Kidney (tissue), 13 donors: ENCODE measurements at regions not wholly inside any gene's neighbourhood (a gene's known extent, or its start where the extent isn't known, plus 50 kb on each side); places are given as distances from the start of the nearest gene placed in this dataset.

Source experiments
- DNase-seq, 5 donors: peaks; one replicate each; pipeline ENCODE4 v3.0.0-alpha.2; 2013 to 2020
- FAIRE-seq: peaks from 2 replicates; lab custom pipeline; 2012; peaks lifted over from hg19 to GRCh38; lab: Jason Lieb, UNC
- H3K27ac ChIP-seq, 2 donors: one replicate each; pipeline ENCODE4 v1.7.0; 2013; ENCODE audit warnings: low read depth in 2 of 2, low read length in 2 of 2, inconsistent platforms in 1 of 2
- H3K27me3 ChIP-seq: one replicate; pipeline ENCODE4 v1.7.1; 2013; ENCODE audit warnings: low read length, inconsistent platforms; ENCODE audit not compliant: control insufficient read depth, insufficient read depth
- H3K36me3 ChIP-seq, 3 donors: one replicate each; pipeline versions ENCODE4 v1.7.0 to v1.7.1; 2013; ENCODE audit warnings: low read length in 3 of 3, control low read depth in 1 of 3, inconsistent platforms in 1 of 3; ENCODE audit not compliant: insufficient read depth in 3 of 3, control insufficient read depth in 2 of 3
- H3K4me1 ChIP-seq, 3 donors: one replicate each; pipeline versions ENCODE4 v1.7.0 to v1.7.1; 2013; ENCODE audit warnings: low read length in 3 of 3, inconsistent platforms in 1 of 3, low read depth in 1 of 3; ENCODE audit not compliant: control insufficient read depth in 2 of 3, insufficient read depth in 2 of 3
- H3K4me3 ChIP-seq, 3 donors: one replicate each; pipeline versions ENCODE4 v1.7.0 to v1.8.1; 2013; ENCODE audit warnings: low read length in 3 of 3, control low read depth in 1 of 3, inconsistent platforms in 1 of 3
- H3K9ac ChIP-seq, 3 donors: one replicate each; pipeline versions ENCODE4 v1.7.0 to v1.7.1; 2013; ENCODE audit warnings: low read length in 3 of 3, control low read depth in 1 of 3, inconsistent platforms in 1 of 3
- H3K9me3 ChIP-seq, 3 donors: one replicate each; pipeline versions ENCODE4 v1.7.0 to v1.7.1; 2013; ENCODE audit warnings: low read length in 3 of 3, control low read depth in 1 of 3, inconsistent platforms in 1 of 3; ENCODE audit not compliant: control insufficient read depth in 2 of 3, insufficient read depth in 1 of 3
- CTCF ChIP-seq: IDR thresholded peaks from 3 replicates; pipeline ENCODE4 v1.5.1; 2012; ENCODE audit warnings: mild to moderate bottlenecking, moderate library complexity, borderline replicate concordance; ENCODE audit not compliant: insufficient read depth; ENCODE audit errors: extremely low read depth
- intact Hi-C: fragments of 100-400 bp; cut with DNase I; formaldehyde crosslinking; loops from one replicate; pipeline ENCODE4 v1.11.1; 2022
- donor health status: control.
- donor health status: control.
- donor health status: control.
- donor health status: control.
- donor health status: control.
- donor health status: DM: yes; HTN: yes; CAD: no.
- donor health status: Normal renal cell carcinoma (clear cell type).

GRCh38 chr3:178397836-178398235 is 138.4 kb upstream of the KCNMB2 start:
- Histone ChIP-seq H3K36me3 (no peaks in the 10 kb centered on the region), H3K4me1 (no peaks in the 10 kb centered on the region), H3K27me3 (no peaks in the 10 kb centered on the region), H3K9ac (no peak overlapping the region), H3K4me3 (no peak overlapping the region), H3K9me3 (no peaks in the 10 kb centered on the region), H3K27ac (no peak overlapping the region)
- intact Hi-C loops: no loop called here
- no peak for TF ChIP-seq CTCF
- FAIRE-seq (no peak), DNase-seq (no peak)

GRCh38 chr3:178404961-178405360 is 131.3 kb upstream of the KCNMB2 start:
- Histone ChIP-seq H3K27ac (no peak overlapping the region), H3K4me3 (no peak overlapping the region), H3K9ac (no peak overlapping the region), H3K9me3 (no peaks in the 10 kb centered on the region), H3K36me3 (no peaks in the 10 kb centered on the region), H3K27me3 (no peaks in the 10 kb centered on the region), H3K4me1 (peaks cover 2 to 17% (median 4%) of the 10 kb centered on the region in 3 donors)
- intact Hi-C loops: no loop called here
- DNase-seq: no peak
- no peak for TF ChIP-seq CTCF
- FAIRE-seq: no peak

- intact Hi-C loops: no loop called here
- Histone ChIP-seq H3K36me3 (no peaks in the 10 kb centered on the region), H3K9me3 (no peaks in the 10 kb centered on the region), H3K4me3 (no peak overlapping the region), H3K27me3 (no peaks in the 10 kb centered on the region), H3K27ac (no peak overlapping the region), H3K4me1 (peaks cover 2 to 17% (median 4%) of the 10 kb centered on the region in 3 donors), H3K9ac (no peak overlapping the region)
- TF ChIP-seq CTCF: no peak
- no peak for FAIRE-seq
- DNase-seq: peak in 3 of 5 donors; percentile 52 to 90 (median 84)
Observed at GRCh38 chr3:178405531-178405930, 130.7 kb upstream of the KCNMB2 start.

- DNase-seq: peak in 2 of 5 donors; percentile 62 to 64
Observed at GRCh38 chr3:178406206-178406605, 130.0 kb upstream of the KCNMB2 start.

More at GRCh38 chr3:178406206-178406605, 130.0 kb upstream of the KCNMB2 start:
- no peak for TF ChIP-seq CTCF
- H3K27me3 ChIP-seq: no peaks in the 10 kb centered on the region
- no peak overlapping the region for H3K4me3 ChIP-seq
- no peak overlapping the region for H3K9ac ChIP-seq
- peaks cover 2 to 17% (median 4%) of the 10 kb centered on the region in 3 donors for H3K4me1 ChIP-seq
- no peak overlapping the region for H3K27ac ChIP-seq
- intact Hi-C loops: no loop called here
- FAIRE-seq: no peak
- H3K36me3 ChIP-seq: no peaks in the 10 kb centered on the region
- no peaks in the 10 kb centered on the region for H3K9me3 ChIP-seq
